ENCODE measurements at regions not wholly inside any gene's neighbourhood (a gene's known extent, or its start where the extent isn't known, plus 50 kb on each side); places are given as distances from the start of the nearest gene placed in this dataset.

DNA sequence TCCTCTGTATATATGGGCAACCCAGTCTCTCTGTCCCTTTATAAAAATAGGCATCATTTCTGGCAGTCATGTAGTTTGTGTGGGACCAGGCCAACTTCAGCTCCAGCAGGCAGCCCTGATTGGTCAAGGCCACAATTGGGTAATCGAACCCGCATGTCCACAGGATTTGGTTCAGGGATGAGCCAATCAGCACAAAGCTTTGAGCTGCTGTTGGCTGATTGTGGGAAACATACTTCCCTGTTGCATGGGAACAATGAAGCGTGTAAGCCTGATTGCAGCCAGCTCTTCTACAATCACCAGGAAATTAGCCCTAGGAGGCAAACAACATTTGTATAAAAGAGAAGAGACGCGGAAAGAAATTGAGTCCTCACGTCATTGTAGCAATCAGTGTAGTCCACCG lies 328.6 kb downstream of the PCNX1 start:
- no peak for TF ChIP-seq EZH2 (IDR thresholded peaks at IDR 0.05; ENCODE audit: borderline replicate concordance, low read length)
- TF ChIP-seq, protein P1, sequence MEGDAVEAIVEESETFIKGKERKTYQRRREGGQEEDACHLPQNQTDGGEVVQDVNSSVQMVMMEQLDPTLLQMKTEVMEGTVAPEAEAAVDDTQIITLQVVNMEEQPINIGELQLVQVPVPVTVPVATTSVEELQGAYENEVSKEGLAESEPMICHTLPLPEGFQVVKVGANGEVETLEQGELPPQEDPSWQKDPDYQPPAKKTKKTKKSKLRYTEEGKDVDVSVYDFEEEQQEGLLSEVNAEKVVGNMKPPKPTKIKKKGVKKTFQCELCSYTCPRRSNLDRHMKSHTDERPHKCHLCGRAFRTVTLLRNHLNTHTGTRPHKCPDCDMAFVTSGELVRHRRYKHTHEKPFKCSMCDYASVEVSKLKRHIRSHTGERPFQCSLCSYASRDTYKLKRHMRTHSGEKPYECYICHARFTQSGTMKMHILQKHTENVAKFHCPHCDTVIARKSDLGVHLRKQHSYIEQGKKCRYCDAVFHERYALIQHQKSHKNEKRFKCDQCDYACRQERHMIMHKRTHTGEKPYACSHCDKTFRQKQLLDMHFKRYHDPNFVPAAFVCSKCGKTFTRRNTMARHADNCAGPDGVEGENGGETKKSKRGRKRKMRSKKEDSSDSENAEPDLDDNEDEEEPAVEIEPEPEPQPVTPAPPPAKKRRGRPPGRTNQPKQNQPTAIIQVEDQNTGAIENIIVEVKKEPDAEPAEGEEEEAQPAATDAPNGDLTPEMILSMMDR (IDR thresholded peaks at IDR 0.05; ENCODE audit: low read length) = no peak

All from OCI-LY1 (cell line).